Bronchial epithelial cell (primary cell): ENCODE measurements at regions not wholly inside any gene's neighbourhood (a gene's known extent, or its start where the extent isn't known, plus 50 kb on each side); places are given as distances from the start of the nearest gene placed in this dataset.
A peak's percentile ranks its signal among the peaks of the same experiment; 100 is the strongest.
"Not testable (repeated sequence)": the region's sequence is repeated elsewhere in the genome, so short reads cannot be mapped to it uniquely, and the experiment has no call there.

Experiments
- DNase-seq: peaks from one replicate; pipeline ENCODE4 v3.0.0-alpha.2; 2010; ENCODE audit warnings: low read depth
- FAIRE-seq: peaks from 2 replicates; lab custom pipeline; 2011; peaks lifted over from hg19 to GRCh38; lab: Jason Lieb, UNC
- H3K27me3 ChIP-seq: 2 replicates; pipeline ENCODE4 v1.5.1; 2011; ENCODE audit warnings: low read length; ENCODE audit not compliant: control insufficient read depth, insufficient read depth
- H3K36me3 ChIP-seq: 2 replicates; pipeline ENCODE4 v1.5.1; 2011; ENCODE audit warnings: low read length; ENCODE audit not compliant: control insufficient read depth, insufficient read depth
- H3K4me3 ChIP-seq: 2 replicates; pipeline ENCODE4 v1.5.1; 2011; ENCODE audit warnings: mild to moderate bottlenecking, low read depth, low read length, control low read depth
- TF ChIP-seq, protein P1 (sequence below): IDR thresholded peaks from 2 replicates; pipeline ENCODE4 v1.5.1; 2011; ENCODE audit warnings: mild to moderate bottlenecking, moderate library complexity, low read length, control low read depth, inconsistent platforms; ENCODE audit not compliant: insufficient read depth, severe bottlenecking

DNA sequence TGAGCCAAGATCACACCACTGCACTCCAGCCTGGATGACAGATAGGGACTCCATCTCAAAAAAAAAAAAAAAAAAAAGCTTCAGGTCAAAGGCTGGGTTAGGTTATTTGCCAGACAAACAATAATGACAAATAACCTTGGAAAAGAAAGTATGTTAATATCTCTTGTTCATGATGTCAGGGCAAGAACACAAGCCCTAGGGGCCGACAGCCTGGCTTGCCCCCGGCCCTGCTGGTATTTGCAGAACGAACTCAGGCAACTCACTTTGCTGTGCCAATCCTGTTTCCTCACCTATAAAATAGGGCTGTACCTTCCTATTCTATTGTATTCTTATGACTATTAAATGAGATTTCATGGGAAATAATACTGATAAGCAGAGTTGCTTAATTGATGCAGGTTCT is 75.4 kb upstream of the CDC42EP3 start:
- H3K27me3 ChIP-seq, result no peaks in the 10 kb centered on the region
- H3K4me3 ChIP-seq, result no peak overlapping the region
- no peaks in the 10 kb centered on the region for H3K36me3 ChIP-seq
- TF ChIP-seq, protein P1, sequence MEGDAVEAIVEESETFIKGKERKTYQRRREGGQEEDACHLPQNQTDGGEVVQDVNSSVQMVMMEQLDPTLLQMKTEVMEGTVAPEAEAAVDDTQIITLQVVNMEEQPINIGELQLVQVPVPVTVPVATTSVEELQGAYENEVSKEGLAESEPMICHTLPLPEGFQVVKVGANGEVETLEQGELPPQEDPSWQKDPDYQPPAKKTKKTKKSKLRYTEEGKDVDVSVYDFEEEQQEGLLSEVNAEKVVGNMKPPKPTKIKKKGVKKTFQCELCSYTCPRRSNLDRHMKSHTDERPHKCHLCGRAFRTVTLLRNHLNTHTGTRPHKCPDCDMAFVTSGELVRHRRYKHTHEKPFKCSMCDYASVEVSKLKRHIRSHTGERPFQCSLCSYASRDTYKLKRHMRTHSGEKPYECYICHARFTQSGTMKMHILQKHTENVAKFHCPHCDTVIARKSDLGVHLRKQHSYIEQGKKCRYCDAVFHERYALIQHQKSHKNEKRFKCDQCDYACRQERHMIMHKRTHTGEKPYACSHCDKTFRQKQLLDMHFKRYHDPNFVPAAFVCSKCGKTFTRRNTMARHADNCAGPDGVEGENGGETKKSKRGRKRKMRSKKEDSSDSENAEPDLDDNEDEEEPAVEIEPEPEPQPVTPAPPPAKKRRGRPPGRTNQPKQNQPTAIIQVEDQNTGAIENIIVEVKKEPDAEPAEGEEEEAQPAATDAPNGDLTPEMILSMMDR, result no peak
- no peak for FAIRE-seq
- DNase-seq, result no peak

DNA sequence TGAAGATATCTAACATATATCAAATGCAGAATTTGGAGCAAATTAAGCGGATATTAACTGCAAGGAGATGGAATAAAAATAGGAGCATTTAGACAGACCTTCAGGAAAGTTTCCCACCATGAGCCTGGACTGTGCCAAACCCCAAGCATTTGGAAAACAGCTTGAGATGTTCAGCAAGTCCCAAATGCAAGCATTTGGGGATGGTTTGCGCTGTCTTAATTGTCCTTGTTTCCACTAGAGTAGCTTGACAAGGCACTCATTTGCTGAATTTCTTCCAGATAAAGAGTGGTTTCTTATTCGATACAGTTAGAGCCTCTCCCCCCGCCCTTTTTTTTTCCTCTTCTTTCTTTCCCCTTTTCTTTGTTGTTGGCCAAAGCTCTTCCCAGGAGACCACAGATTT is 77.1 kb upstream of the CDC42EP3 start:
- TF ChIP-seq, protein P1, result no peak

GRCh38 chr2:37750286-37750685 is 78.8 kb upstream of the CDC42EP3 start:
- FAIRE-seq, H3K4me3 ChIP-seq, H3K36me3 ChIP-seq, DNase-seq, H3K27me3 ChIP-seq: not testable (repeated sequence)

More for the DNA sequence above, 77.1 kb upstream of the CDC42EP3 start:
- no peak overlapping the region for H3K4me3 ChIP-seq
- FAIRE-seq, result no peak
- no peaks in the 10 kb centered on the region for H3K27me3 ChIP-seq
- H3K36me3 ChIP-seq, result no peaks in the 10 kb centered on the region
- DNase-seq, result no peak

GRCh38 chr2:37752766-37753165 is 81.3 kb upstream of the CDC42EP3 start:
- Histone ChIP-seq H3K27me3 (no peaks in the 10 kb centered on the region), H3K4me3 (no peak overlapping the region), H3K36me3 (no peaks in the 10 kb centered on the region)
- no peak for FAIRE-seq
- DNase-seq, result no peak
- TF ChIP-seq, protein P1, result no peak

GRCh38 chr2:37753758-37754157 is 82.3 kb upstream of the CDC42EP3 start:
- TF ChIP-seq, protein P1, result no peak
- DNase-seq, result no peak
- H3K4me3 ChIP-seq, result no peak overlapping the region

DNA sequence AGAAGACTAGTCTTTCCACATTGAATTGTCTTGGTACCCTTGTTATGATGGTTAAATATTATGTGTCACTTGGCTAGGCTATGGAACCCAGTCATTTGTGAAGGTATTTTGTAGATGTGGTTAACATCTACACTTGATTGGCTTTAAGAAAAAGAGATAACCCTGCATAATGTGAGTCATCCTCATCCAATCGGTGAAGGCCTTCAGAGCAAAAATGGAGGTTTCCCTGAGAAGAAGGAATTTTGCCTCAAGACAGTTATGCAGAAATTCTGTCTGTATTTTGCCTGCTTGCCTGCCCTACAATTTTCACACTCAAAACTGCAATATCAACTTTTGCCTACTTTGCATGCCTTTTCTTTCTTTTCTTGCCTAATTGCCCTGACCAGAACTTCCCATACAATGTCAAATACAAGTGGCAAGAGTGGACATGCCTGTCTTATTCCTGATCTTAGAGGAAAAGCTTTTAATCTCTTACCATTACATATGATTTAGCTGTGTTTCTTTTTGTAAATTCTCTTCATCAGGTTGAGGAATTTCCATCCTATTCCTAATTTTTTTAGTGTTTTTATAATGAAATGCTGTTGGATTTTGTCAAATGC is 84.6 kb upstream of the CDC42EP3 start:
- H3K36me3 ChIP-seq, H3K27me3 ChIP-seq, H3K4me3 ChIP-seq, FAIRE-seq: not testable (repeated sequence)
- peak; percentile 53 for DNase-seq

More at GRCh38 chr2:37753758-37754157, 82.3 kb upstream of the CDC42EP3 start:
- Histone ChIP-seq H3K36me3 (no peaks in the 10 kb centered on the region), H3K27me3 (no peaks in the 10 kb centered on the region)
- no peak for FAIRE-seq

- not testable (repeated sequence) for FAIRE-seq, DNase-seq, H3K36me3 ChIP-seq, H3K27me3 ChIP-seq, H3K4me3 ChIP-seq
Measured at GRCh38 chr2:37757456-37757855, 86.0 kb upstream of the CDC42EP3 start.

- H3K27me3 ChIP-seq, DNase-seq, H3K4me3 ChIP-seq, FAIRE-seq, H3K36me3 ChIP-seq: not testable (repeated sequence)
Measured at GRCh38 chr2:37758141-37758601, 86.7 kb upstream of the CDC42EP3 start.

DNA sequence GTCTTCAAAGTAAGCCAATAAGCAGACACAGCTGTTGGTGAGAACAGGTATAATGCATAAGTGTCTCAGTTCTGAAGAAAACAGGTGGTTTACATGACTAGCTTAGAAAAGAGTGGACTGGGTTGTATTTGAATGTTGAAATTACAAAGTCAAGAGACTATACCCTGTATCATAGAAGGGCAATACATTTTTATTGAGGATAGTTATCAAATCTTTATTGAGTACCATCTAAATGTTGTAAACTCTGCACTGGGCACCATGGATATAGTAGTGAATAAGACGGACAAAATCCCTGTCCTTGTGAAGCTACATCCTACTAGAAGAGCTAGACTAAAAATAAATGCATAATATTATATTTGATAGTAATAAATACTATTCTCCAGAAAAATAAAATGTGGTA is 88.5 kb upstream of the CDC42EP3 start:
- not testable (repeated sequence) for H3K4me3 ChIP-seq, FAIRE-seq, H3K27me3 ChIP-seq, H3K36me3 ChIP-seq, DNase-seq
